Body of pancreas (tissue), 4 donors: ENCODE measurements at regions not wholly inside any gene's neighbourhood (a gene's known extent, or its start where the extent isn't known, plus 50 kb on each side); places are given as distances from the start of the nearest gene placed in this dataset.

Source experiments
- POLR2A ChIP-seq, 3 donors: fragments of 450-650 bp; IDR thresholded peaks; one replicate each; pipeline ENCODE4 v1.6.1; 2016; ENCODE audit warnings: antibody characterized with exemption in 3 of 3, mild to moderate bottlenecking in 2 of 3
- TF ChIP-seq, protein P1 (sequence below), 7 experiments: fragments of 450-650 bp in 4 of 7; fragments of 200-600 bp in 3 of 7; sonication (generic) in 3 of 7; IDR thresholded peaks; one replicate each; pipeline ENCODE4 v1.5.1; 2016 to 2019; ENCODE audit warnings: antibody characterized with exemption in 7 of 7

DNA sequence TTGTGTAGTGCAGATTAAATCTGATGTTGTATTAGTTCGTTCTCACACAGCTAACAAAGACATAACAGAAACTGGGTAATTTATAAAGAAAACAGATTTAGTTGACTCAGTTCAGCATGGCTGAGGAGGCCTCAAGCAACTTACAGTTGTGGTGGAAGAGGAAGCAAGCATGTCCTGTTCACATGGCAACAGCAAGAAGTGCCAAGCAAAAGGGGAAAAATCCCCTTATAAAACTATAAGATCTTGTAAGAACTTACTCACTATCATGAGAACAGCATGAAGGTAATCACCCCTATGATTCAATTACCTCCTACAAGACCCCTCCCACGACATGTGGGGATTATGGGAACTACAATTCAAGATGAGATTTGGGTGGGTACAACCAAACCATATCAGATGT lies 238.6 kb upstream of the PRR16 start:
- TF ChIP-seq POLR2A (IDR thresholded peaks at IDR 0.05): no peak
- TF ChIP-seq, protein P1, sequence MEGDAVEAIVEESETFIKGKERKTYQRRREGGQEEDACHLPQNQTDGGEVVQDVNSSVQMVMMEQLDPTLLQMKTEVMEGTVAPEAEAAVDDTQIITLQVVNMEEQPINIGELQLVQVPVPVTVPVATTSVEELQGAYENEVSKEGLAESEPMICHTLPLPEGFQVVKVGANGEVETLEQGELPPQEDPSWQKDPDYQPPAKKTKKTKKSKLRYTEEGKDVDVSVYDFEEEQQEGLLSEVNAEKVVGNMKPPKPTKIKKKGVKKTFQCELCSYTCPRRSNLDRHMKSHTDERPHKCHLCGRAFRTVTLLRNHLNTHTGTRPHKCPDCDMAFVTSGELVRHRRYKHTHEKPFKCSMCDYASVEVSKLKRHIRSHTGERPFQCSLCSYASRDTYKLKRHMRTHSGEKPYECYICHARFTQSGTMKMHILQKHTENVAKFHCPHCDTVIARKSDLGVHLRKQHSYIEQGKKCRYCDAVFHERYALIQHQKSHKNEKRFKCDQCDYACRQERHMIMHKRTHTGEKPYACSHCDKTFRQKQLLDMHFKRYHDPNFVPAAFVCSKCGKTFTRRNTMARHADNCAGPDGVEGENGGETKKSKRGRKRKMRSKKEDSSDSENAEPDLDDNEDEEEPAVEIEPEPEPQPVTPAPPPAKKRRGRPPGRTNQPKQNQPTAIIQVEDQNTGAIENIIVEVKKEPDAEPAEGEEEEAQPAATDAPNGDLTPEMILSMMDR (IDR thresholded peaks at IDR 0.05): no peak
